GM13977 (cell line): ENCODE measurements at regions not wholly inside any gene's neighbourhood (a gene's known extent, or its start where the extent isn't known, plus 50 kb on each side); places are given as distances from the start of the nearest gene placed in this dataset.

ENCODE experiments used
- DNase-seq: peaks from one replicate; pipeline ENCODE4 v3.0.0; 2012; ENCODE audit warnings: low spot score
- in situ Hi-C: fragments of 300-500 bp; cut with MboI; formaldehyde crosslinking; loops from one replicate; pipeline ENCODE4 v1.12.0; 2022; ENCODE audit warnings: low sequenced_read_pairs, low pct_unique_long_range_greater_than_20kb, mixed read lengths, inconsistent platforms; ENCODE audit not compliant: unreplicated experiment
- TF ChIP-seq, protein P1 (sequence below): IDR thresholded peaks from 2 replicates; pipeline ENCODE4 v1.5.1; 2012; ENCODE audit warnings: mild to moderate bottlenecking, control low read depth; ENCODE audit not compliant: insufficient read depth; ENCODE audit errors: extremely low read depth, missing control alignments

GRCh38 chr6:155646443-155646842 lies 190.8 kb upstream of the NOX3 start:
- TF ChIP-seq, protein P1, sequence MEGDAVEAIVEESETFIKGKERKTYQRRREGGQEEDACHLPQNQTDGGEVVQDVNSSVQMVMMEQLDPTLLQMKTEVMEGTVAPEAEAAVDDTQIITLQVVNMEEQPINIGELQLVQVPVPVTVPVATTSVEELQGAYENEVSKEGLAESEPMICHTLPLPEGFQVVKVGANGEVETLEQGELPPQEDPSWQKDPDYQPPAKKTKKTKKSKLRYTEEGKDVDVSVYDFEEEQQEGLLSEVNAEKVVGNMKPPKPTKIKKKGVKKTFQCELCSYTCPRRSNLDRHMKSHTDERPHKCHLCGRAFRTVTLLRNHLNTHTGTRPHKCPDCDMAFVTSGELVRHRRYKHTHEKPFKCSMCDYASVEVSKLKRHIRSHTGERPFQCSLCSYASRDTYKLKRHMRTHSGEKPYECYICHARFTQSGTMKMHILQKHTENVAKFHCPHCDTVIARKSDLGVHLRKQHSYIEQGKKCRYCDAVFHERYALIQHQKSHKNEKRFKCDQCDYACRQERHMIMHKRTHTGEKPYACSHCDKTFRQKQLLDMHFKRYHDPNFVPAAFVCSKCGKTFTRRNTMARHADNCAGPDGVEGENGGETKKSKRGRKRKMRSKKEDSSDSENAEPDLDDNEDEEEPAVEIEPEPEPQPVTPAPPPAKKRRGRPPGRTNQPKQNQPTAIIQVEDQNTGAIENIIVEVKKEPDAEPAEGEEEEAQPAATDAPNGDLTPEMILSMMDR, result no peak
- in situ Hi-C loops, result no loop called here
- DNase-seq, result no peak

GRCh38 chr6:155645325-155645724 lies 189.7 kb upstream of the NOX3 start:
- TF ChIP-seq, protein P1, result no peak
- no peak for DNase-seq
- in situ Hi-C loops, result no loop called here

GRCh38 chr6:155641603-155642002 lies 186.0 kb upstream of the NOX3 start:
- TF ChIP-seq, protein P1, result no peak
- no peak for DNase-seq
- in situ Hi-C loops, result no loop called here

DNA sequence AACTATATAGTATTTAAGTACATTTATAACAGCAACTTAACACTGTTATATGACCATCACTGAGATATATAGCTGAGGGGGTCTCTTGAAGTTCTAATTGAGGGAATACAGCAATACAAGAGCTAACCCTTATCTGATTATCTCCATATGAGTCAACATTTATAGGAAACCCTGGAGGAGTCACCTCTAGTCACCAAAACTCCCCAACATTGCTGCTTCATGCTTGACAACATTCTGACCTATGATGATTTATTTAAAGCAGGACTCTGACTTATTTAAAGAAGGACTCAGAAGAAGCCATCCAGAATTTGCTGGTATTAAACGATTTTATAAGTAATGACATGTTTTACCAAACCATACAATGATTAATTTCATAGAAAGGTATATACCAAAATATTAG lies 182.6 kb upstream of the NOX3 start:
- TF ChIP-seq, protein P1, result no peak
- in situ Hi-C loops, result no loop called here
- DNase-seq, result no peak

- no peak for DNase-seq
- in situ Hi-C loops, result no loop called here
- TF ChIP-seq, protein P1, result no peak
Measured at GRCh38 chr6:155635416-155635815, 179.8 kb upstream of the NOX3 start.

GRCh38 chr6:155630085-155630484 lies 174.4 kb upstream of the NOX3 start:
- TF ChIP-seq, protein P1, result no peak
- DNase-seq, result no peak
- in situ Hi-C loops, result no loop called here

DNA sequence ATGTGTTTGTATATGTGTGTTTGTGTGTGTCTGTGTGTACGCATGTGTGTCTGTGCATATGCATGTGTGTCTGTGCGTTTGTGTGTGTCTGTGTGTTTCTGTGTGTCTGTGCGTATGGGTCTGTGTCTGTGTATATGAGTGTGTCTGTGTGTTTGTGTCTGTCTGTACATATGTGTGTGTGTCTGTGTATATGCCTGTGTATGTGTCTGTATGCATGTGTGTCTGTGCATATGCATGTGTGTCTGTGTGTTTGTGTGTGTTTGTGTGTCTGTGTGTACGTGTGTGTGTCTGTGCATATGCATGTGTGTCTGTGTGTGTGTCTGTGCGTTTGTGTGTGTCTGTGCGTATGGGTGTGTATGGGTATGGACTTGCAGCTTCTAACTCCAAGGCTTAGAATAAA lies 174.0 kb upstream of the NOX3 start:
- TF ChIP-seq, protein P1, result no peak
- in situ Hi-C loops, result no loop called here
- no peak for DNase-seq
